Astrocyte (in vitro differentiated cells and primary cell): ENCODE measurements at regions not wholly inside any gene's neighbourhood (a gene's known extent, or its start where the extent isn't known, plus 50 kb on each side); places are given as distances from the start of the nearest gene placed in this dataset.

Source experiments
- DNase-seq: peaks from one replicate; pipeline ENCODE4 v3.0.0-alpha.2; 2010; ENCODE audit warnings: low read depth
- FAIRE-seq: peaks from 2 replicates; lab custom pipeline; 2011; peaks lifted over from hg19 to GRCh38; lab: Jason Lieb, UNC
- H2AFZ ChIP-seq: 2 replicates; pipeline ENCODE4 v1.6.0; 2012; ENCODE audit warnings: low read depth, low read length, inconsistent platforms
- H3K27ac ChIP-seq: 2 replicates; pipeline ENCODE4 v1.5.1; 2011; ENCODE audit warnings: low read depth, low read length, inconsistent platforms
- H3K27me3 ChIP-seq: 2 replicates; pipeline ENCODE4 v1.6.0; 2011; ENCODE audit warnings: low read length, inconsistent platforms; ENCODE audit not compliant: insufficient read depth
- H3K36me3 ChIP-seq: 2 replicates; pipeline ENCODE4 v1.5.1; 2011; ENCODE audit warnings: low read length, inconsistent platforms; ENCODE audit not compliant: insufficient read depth
- H3K4me1 ChIP-seq: 2 replicates; pipeline ENCODE4 v1.5.1; 2011; ENCODE audit warnings: low read length, inconsistent platforms; ENCODE audit not compliant: insufficient read depth
- H3K4me2 ChIP-seq: 2 replicates; pipeline ENCODE4 v1.6.0; 2012; ENCODE audit warnings: low read length, inconsistent platforms
- H3K4me3 ChIP-seq: 2 replicates; pipeline ENCODE4 v1.5.1; 2011; ENCODE audit warnings: low read depth, mild to moderate bottlenecking, low read length, inconsistent platforms; ENCODE audit not compliant: insufficient read depth
- H3K79me2 ChIP-seq: 2 replicates; pipeline ENCODE4 v1.6.0; 2012; ENCODE audit warnings: mild to moderate bottlenecking, low read length, inconsistent platforms; ENCODE audit not compliant: insufficient read depth
- H3K9ac ChIP-seq: 2 replicates; pipeline ENCODE4 v1.6.0; 2012; ENCODE audit warnings: mild to moderate bottlenecking, low read length, inconsistent platforms
- H3K9me3 ChIP-seq: 2 replicates; pipeline ENCODE4 v1.5.1; 2012; ENCODE audit warnings: low read depth, mild to moderate bottlenecking, low read length, inconsistent platforms; ENCODE audit not compliant: insufficient read depth
- H4K20me1 ChIP-seq: 2 replicates; pipeline ENCODE4 v1.6.0; 2012; ENCODE audit warnings: low read length, inconsistent platforms; ENCODE audit not compliant: insufficient read depth
- H3K27ac Mint-ChIP-seq: one replicate; pipeline ENCODE4 v1.8.0; 2021; ENCODE audit warnings: mild to moderate bottlenecking, mixed read lengths; ENCODE audit not compliant: unreplicated experiment
- H3K27me3 Mint-ChIP-seq: one replicate; pipeline ENCODE4 v1.8.0; 2021; ENCODE audit warnings: low read depth, mixed read lengths; ENCODE audit not compliant: unreplicated experiment
- H3K36me3 Mint-ChIP-seq: one replicate; pipeline ENCODE4 v1.8.0; 2021; ENCODE audit warnings: low read depth, mixed read lengths; ENCODE audit not compliant: unreplicated experiment
- H3K4me1 Mint-ChIP-seq: one replicate; pipeline ENCODE4 v1.8.0; 2021; ENCODE audit warnings: low read depth, mixed read lengths; ENCODE audit not compliant: unreplicated experiment
- H3K4me3 Mint-ChIP-seq: one replicate; pipeline ENCODE4 v1.8.0; 2021; ENCODE audit warnings: mild to moderate bottlenecking, moderate library complexity, mixed read lengths; ENCODE audit not compliant: unreplicated experiment
- H3K9me3 Mint-ChIP-seq: one replicate; pipeline ENCODE4 v1.8.0; 2021; ENCODE audit warnings: mild to moderate bottlenecking, mixed read lengths; ENCODE audit not compliant: unreplicated experiment
- CTCF ChIP-seq: IDR thresholded peaks from 2 replicates; pipeline ENCODE4 v1.5.1; 2011; ENCODE audit warnings: low read depth, mild to moderate bottlenecking, inconsistent platforms, low read length, moderate library complexity; ENCODE audit not compliant: insufficient read depth
- EZH2 ChIP-seq: IDR thresholded peaks from 2 replicates; pipeline ENCODE4 v1.6.1; 2012; ENCODE audit warnings: mild to moderate bottlenecking, low read length, inconsistent platforms; ENCODE audit not compliant: insufficient read depth

GRCh38 chr11:110366291-110366690 is 63.5 kb upstream of the FDX1 start:
- no peak for FAIRE-seq
- no peaks in the 10 kb centered on the region for H3K27me3 ChIP-seq
- H3K9me3 ChIP-seq: no peaks in the 10 kb centered on the region
- H3K4me3 Mint-ChIP-seq: no peak overlapping the region
- H3K4me2 ChIP-seq: no peak overlapping the region
- H3K36me3 Mint-ChIP-seq: no peaks in the 10 kb centered on the region
- no peaks in the 10 kb centered on the region for H3K36me3 ChIP-seq
- no peaks in the 10 kb centered on the region for H4K20me1 ChIP-seq
- peaks cover 2% of the 10 kb centered on the region for H3K9me3 Mint-ChIP-seq
- peak; percentile 33 for DNase-seq
- no peaks in the 10 kb centered on the region for H3K27me3 Mint-ChIP-seq
- H2AFZ ChIP-seq: no peak overlapping the region
- H3K4me3 ChIP-seq: no peak overlapping the region
- H3K4me1 ChIP-seq: peaks cover 4% of the 10 kb centered on the region
- H3K79me2 ChIP-seq: no peaks in the 10 kb centered on the region
- no peak overlapping the region for H3K27ac Mint-ChIP-seq
- peaks cover 10% of the 10 kb centered on the region for H3K4me1 Mint-ChIP-seq
- TF ChIP-seq CTCF (no peak), EZH2 (no peak)
- no peak overlapping the region for H3K27ac ChIP-seq
- H3K9ac ChIP-seq: no peak overlapping the region

DNA sequence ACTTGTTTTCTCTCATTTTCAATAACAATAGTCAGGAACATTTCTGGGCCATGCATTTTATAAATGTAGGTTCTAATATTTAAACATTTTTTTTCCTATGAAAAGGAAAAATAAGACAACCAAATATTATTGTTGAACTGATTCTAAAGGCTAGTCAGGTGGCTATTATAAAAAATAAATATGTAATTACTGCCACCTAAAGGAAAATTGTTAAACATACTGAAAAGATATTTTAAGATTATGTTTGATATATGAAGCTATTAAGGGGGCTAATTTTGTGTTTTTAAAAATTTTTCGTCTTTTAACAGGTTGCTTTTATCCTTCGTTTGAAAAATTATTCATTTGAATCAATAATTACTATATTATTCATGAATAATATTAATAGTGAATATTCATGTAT is 62.2 kb upstream of the FDX1 start:
- Mint-ChIP-seq H3K36me3 (no peaks in the 10 kb centered on the region), H3K27ac (no peak overlapping the region), H3K27me3 (no peaks in the 10 kb centered on the region), H3K9me3 (peaks cover 2% of the 10 kb centered on the region), H3K4me1 (peaks cover 10% of the 10 kb centered on the region), H3K4me3 (no peak overlapping the region)
- Histone ChIP-seq H3K79me2 (no peaks in the 10 kb centered on the region), H3K27ac (no peak overlapping the region), H3K9ac (no peak overlapping the region), H3K9me3 (no peaks in the 10 kb centered on the region), H2AFZ (no peak overlapping the region), H3K36me3 (no peaks in the 10 kb centered on the region), H3K4me3 (no peak overlapping the region), H4K20me1 (no peaks in the 10 kb centered on the region), H3K4me1 (peaks cover 4% of the 10 kb centered on the region), H3K4me2 (no peak overlapping the region), H3K27me3 (no peaks in the 10 kb centered on the region)
- FAIRE-seq: no peak
- DNase-seq: no peak
- TF ChIP-seq CTCF (no peak), EZH2 (no peak)

DNA sequence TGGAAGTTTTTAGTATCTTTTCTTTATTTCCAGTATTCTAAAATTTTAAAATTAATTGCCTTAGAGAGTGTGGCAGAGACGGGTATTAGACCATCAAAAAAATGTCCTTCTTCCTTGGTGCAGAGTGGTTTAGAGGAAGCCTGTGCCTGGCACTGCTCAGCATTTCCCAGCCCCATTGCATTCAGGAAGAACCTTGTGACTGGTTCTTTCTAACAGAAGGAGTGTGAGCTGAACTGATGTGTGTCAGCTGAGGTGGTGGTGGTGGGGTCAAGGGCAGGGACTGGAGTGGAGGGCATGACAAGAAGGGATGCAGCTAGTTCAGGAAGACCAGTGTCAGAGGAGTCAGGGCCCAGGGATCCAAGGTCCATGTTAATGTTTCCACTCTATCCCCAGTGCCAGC is 58.7 kb upstream of the FDX1 start:
- Histone ChIP-seq H3K9ac (no peak overlapping the region), H3K9me3 (no peaks in the 10 kb centered on the region), H3K79me2 (no peaks in the 10 kb centered on the region), H3K4me1 (peaks cover 13% of the 10 kb centered on the region), H3K36me3 (no peaks in the 10 kb centered on the region), H2AFZ (no peak overlapping the region), H3K4me3 (no peak overlapping the region), H3K27ac (no peak overlapping the region), H3K27me3 (no peaks in the 10 kb centered on the region), H3K4me2 (no peak overlapping the region), H4K20me1 (no peaks in the 10 kb centered on the region)
- DNase-seq: no peak
- H3K9me3 Mint-ChIP-seq: peaks cover 2% of the 10 kb centered on the region
- no peak for FAIRE-seq
- H3K27me3 Mint-ChIP-seq: no peaks in the 10 kb centered on the region
- no peaks in the 10 kb centered on the region for H3K36me3 Mint-ChIP-seq
- TF ChIP-seq CTCF (no peak), EZH2 (no peak)
- H3K27ac Mint-ChIP-seq: no peak overlapping the region
- peaks cover 7% of the 10 kb centered on the region for H3K4me1 Mint-ChIP-seq
- no peak overlapping the region for H3K4me3 Mint-ChIP-seq
